ENCODE measurements at regions not wholly inside any gene's neighbourhood (a gene's known extent, or its start where the extent isn't known, plus 50 kb on each side); places are given as distances from the start of the nearest gene placed in this dataset.

DNA sequence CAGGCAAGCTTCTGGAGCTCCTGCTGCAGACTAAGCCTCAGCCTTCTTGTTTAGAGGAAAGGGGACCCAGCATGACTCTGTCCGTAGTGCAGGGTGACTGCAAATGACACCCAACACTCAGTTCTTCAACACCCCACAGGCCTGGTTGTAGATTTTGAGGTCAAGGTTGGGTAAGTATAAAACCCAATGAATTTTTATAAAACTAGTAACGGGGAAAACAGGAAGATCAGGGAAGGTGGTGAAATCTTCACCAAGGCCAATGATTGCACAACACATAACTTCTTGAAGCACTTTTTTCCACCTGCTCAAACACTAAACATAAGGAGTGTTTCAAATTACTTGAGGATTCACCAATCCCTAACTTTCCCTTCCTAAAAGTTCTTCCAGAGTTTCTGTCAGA, 89.4 kb upstream of the JAK1 start:
- no peak for TF ChIP-seq EZH2 (IDR thresholded peaks at IDR 0.05; ENCODE audit: insufficient read depth, poor library complexity, severe bottlenecking)
- TF ChIP-seq EZH2phosphoT487 (IDR thresholded peaks at IDR 0.05; ENCODE audit: insufficient read depth, low read depth), result no peak

Data from GM23248 (cell line).